ENCODE measurements at regions not wholly inside any gene's neighbourhood (a gene's known extent, or its start where the extent isn't known, plus 50 kb on each side); places are given as distances from the start of the nearest gene placed in this dataset.

DNA sequence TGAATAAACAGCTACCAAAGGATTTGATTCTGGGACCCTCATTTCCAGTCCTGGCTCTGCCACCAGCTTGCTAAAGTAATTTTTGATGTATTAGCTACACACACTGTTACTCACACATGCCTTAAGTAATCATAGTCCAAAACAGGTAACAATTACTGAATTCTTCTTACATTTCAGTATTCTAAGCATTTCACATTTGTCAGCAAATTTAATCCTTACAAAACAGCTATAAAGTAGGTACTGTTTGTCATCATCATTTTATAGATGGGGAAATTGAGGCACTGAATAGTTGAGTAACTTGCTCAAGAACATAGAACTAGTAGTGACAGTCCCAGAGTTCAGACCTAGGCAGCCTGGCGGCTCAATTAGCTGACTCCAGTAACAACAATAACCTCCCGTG is 272.6 kb downstream of the QKI start:
- Histone ChIP-seq H3K27ac (ENCODE audit: low read depth, low read length) (no peak overlapping the region), H3K4me1 (ENCODE audit: control insufficient read depth in 2 of 2, insufficient read depth in 2 of 2, low read length in 2 of 2) (no peaks in the 10 kb centered on the region), H3K4me3 (ENCODE audit: low read length) (no peak overlapping the region), H3K36me3 (ENCODE audit: control insufficient read depth in 2 of 3, insufficient read depth in 3 of 3, low read length in 3 of 3) (no peaks in the 10 kb centered on the region), H3K9me3 (ENCODE audit: control insufficient read depth in 2 of 3, low read length in 3 of 3) (no peaks in the 10 kb centered on the region), H3K27me3 (ENCODE audit: control insufficient read depth in 2 of 2, insufficient read depth in 2 of 2, low read length in 2 of 2) (no peaks in the 10 kb centered on the region)
- H3K4me3 Mint-ChIP-seq: no peak overlapping the region
- ATAC-seq (no peak), DNase-seq (no peak)
- CTCF ChIA-PET: no interaction called here
- no peak overlapping the region for H3K27ac Mint-ChIP-seq
- peaks cover 0 to 4% (median 0%) of the 10 kb centered on the region in 5 donors for H3K36me3 Mint-ChIP-seq
- peaks cover 0 to 16% (median 4%) of the 10 kb centered on the region in 11 donors for H3K9me3 Mint-ChIP-seq
- intact Hi-C loops (cut with micrococcal nuclease): no loop called here
- H3K4me1 Mint-ChIP-seq: no peaks in the 10 kb centered on the region
- POLR2A ChIA-PET: no interaction called here
- peaks cover 2 to 44% (median 34%) of the 10 kb centered on the region in 5 donors for H3K27me3 Mint-ChIP-seq

DNA sequence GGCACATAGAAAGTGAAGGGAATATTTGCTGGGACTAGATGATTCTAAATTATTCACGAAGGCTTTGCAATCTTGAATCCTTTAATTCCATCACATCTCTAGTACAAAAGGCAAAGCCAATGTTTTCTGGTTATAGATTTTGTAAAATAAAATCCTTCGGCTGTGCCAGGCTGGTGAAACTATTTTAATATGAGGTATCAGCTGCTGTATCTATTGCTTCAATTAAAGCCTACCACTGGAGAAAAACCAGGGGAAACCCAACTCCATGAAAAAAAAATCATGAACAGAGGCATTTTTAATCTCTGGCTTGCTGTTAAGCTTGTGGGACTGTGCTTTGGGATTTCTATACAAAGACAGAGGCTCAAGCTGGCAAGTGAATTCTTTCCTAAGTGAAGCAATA is 271.8 kb downstream of the QKI start:
- ChIA-PET POLR2A (no interaction called here), CTCF (no interaction called here)
- ATAC-seq (no peak), DNase-seq (no peak)
- peaks cover 0 to 16% (median 4%) of the 10 kb centered on the region in 11 donors for H3K9me3 Mint-ChIP-seq
- peaks cover 4 to 48% (median 34%) of the 10 kb centered on the region in 5 donors for H3K27me3 Mint-ChIP-seq
- H3K36me3 ChIP-seq (ENCODE audit: control insufficient read depth in 2 of 3, insufficient read depth in 3 of 3, low read length in 3 of 3): no peaks in the 10 kb centered on the region
- H3K4me1 Mint-ChIP-seq: no peaks in the 10 kb centered on the region
- H3K27ac ChIP-seq (ENCODE audit: low read depth, low read length): no peak overlapping the region
- no peak overlapping the region for H3K27ac Mint-ChIP-seq
- no peak overlapping the region for H3K4me3 ChIP-seq (ENCODE audit: low read length)
- H3K27me3 ChIP-seq (ENCODE audit: control insufficient read depth in 2 of 2, insufficient read depth in 2 of 2, low read length in 2 of 2): no peaks in the 10 kb centered on the region
- H3K9me3 ChIP-seq (ENCODE audit: control insufficient read depth in 2 of 3, low read length in 3 of 3): no peaks in the 10 kb centered on the region
- no peak overlapping the region for H3K4me3 Mint-ChIP-seq
- intact Hi-C loops (cut with micrococcal nuclease): no loop called here
- peaks cover 0 to 4% (median 0%) of the 10 kb centered on the region in 5 donors for H3K36me3 Mint-ChIP-seq
- H3K4me1 ChIP-seq (ENCODE audit: control insufficient read depth in 2 of 2, insufficient read depth in 2 of 2, low read length in 2 of 2): no peaks in the 10 kb centered on the region

DNA sequence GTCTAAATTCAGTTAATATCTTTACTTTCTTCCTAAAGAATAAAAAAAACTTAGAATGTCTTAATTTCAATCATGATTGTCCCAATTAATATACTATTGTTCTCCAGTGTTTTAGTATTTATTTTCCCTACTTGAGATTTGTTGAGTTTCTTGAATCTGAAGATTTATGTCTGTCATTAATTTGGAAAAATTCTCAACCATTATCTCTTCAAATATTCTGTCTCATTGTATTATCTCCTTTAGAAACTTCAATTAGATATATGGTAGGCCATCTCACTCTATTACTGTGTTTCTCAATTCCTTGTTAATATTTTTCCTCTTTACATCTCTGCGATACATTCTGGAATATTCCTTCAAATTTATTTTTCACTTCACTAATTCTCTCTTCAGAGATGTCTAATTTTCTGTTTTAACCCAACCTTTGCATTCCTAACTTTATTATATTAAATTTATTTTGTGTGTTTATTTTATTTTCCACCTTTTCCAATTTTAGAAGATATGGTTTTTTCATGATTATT is 268.6 kb downstream of the QKI start:
- ChIA-PET POLR2A (no interaction called here), CTCF (no interaction called here)
- Mint-ChIP-seq H3K4me3 (no peak overlapping the region), H3K4me1 (no peaks in the 10 kb centered on the region), H3K27ac (no peak overlapping the region), H3K27me3 (peaks cover 4 to 46% (median 27%) of the 10 kb centered on the region in 5 donors), H3K9me3 (peaks cover 0 to 16% (median 4%) of the 10 kb centered on the region in 11 donors), H3K36me3 (peaks cover 0 to 4% (median 0%) of the 10 kb centered on the region in 5 donors)
- Histone ChIP-seq H3K27me3 (ENCODE audit: control insufficient read depth in 2 of 2, insufficient read depth in 2 of 2, low read length in 2 of 2) (no peaks in the 10 kb centered on the region), H3K4me3 (ENCODE audit: low read length) (no peak overlapping the region), H3K4me1 (ENCODE audit: control insufficient read depth in 2 of 2, insufficient read depth in 2 of 2, low read length in 2 of 2) (no peaks in the 10 kb centered on the region), H3K36me3 (ENCODE audit: control insufficient read depth in 2 of 3, insufficient read depth in 3 of 3, low read length in 3 of 3) (no peaks in the 10 kb centered on the region), H3K27ac (ENCODE audit: low read depth, low read length) (no peak overlapping the region), H3K9me3 (ENCODE audit: control insufficient read depth in 2 of 3, low read length in 3 of 3) (no peaks in the 10 kb centered on the region)
- ATAC-seq: no peak
- intact Hi-C loops (cut with micrococcal nuclease): no loop called here
- DNase-seq: no peak

DNA sequence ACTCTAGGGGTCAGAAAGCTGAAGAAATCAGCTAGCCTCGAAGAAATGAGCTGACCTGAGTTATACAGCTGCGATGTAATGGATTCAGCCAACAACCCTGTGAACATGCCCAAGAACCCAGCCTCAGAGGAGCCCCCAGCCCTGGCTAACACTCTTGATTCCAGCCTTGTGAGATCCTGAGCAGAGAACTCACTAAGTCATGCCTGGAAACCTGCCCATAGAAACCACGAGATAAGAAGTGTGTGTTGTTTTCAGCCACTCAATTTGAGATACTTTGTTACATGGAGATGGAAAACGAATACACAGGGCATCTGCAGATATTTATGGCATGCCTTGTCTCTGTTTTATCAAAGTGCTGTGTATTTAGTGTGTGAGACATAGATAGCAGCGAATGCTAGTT is 265.2 kb downstream of the QKI start:
- Mint-ChIP-seq H3K4me1 (no peaks in the 10 kb centered on the region), H3K4me3 (no peak overlapping the region), H3K27ac (no peak overlapping the region), H3K9me3 (peaks cover 0 to 16% (median 4%) of the 10 kb centered on the region in 11 donors), H3K27me3 (peaks cover 4 to 35% (median 25%) of the 10 kb centered on the region in 5 donors), H3K36me3 (peaks cover 0 to 4% (median 0%) of the 10 kb centered on the region in 5 donors)
- Histone ChIP-seq H3K4me1 (ENCODE audit: control insufficient read depth in 2 of 2, insufficient read depth in 2 of 2, low read length in 2 of 2) (no peaks in the 10 kb centered on the region), H3K4me3 (ENCODE audit: low read length) (no peak overlapping the region), H3K9me3 (ENCODE audit: control insufficient read depth in 2 of 3, low read length in 3 of 3) (no peaks in the 10 kb centered on the region), H3K27me3 (ENCODE audit: control insufficient read depth in 2 of 2, insufficient read depth in 2 of 2, low read length in 2 of 2) (no peaks in the 10 kb centered on the region), H3K36me3 (ENCODE audit: control insufficient read depth in 2 of 3, insufficient read depth in 3 of 3, low read length in 3 of 3) (no peaks in the 10 kb centered on the region), H3K27ac (ENCODE audit: low read depth, low read length) (no peak overlapping the region)
- intact Hi-C loops (cut with micrococcal nuclease): no loop called here
- ChIA-PET POLR2A (no interaction called here), CTCF (no interaction called here)
- ATAC-seq (no peak), DNase-seq (no peak)

DNA sequence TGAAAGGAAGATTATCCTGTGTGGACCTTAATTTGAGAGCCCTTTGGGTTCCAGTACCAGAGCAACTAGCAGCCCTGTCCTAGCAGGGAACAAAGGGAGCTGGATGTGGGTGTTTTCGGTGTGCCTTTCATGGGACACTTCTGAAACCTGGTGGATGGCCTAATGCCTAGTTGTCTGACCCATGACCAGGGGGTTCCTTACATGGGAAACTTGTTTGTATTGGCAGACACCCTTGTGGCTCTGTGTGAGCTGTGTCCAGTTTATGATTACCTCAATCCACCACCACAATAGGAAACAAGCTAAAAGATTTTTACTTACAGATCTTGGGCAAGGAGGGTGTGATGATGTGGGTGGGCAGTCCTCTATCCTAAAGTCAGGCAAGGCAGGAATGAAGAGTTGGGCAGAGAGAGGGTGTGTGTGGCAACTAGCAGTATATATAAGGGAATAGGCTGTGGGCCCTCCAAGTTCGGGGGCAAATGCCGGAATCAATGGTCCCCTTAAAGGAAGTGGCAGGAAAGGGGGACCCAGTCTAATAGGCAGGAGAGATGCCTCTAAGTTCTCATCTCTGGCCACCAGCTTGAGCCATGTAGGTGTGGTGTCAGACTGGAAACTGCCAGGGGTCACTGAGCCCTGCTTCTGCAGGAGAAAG is 264.6 kb downstream of the QKI start:
- Mint-ChIP-seq H3K36me3 (peaks cover 0 to 4% (median 0%) of the 10 kb centered on the region in 5 donors), H3K4me1 (no peaks in the 10 kb centered on the region), H3K9me3 (peaks cover 0 to 15% (median 7%) of the 10 kb centered on the region in 11 donors), H3K27ac (no peak overlapping the region), H3K27me3 (peaks cover 4 to 29% (median 19%) of the 10 kb centered on the region in 5 donors), H3K4me3 (no peak overlapping the region)
- no peak overlapping the region for H3K4me3 ChIP-seq (ENCODE audit: low read length)
- ChIA-PET POLR2A (no interaction called here), CTCF (no interaction called here)
- no peaks in the 10 kb centered on the region for H3K4me1 ChIP-seq (ENCODE audit: control insufficient read depth in 2 of 2, insufficient read depth in 2 of 2, low read length in 2 of 2)
- H3K27me3 ChIP-seq (ENCODE audit: control insufficient read depth in 2 of 2, insufficient read depth in 2 of 2, low read length in 2 of 2): no peaks in the 10 kb centered on the region
- H3K36me3 ChIP-seq (ENCODE audit: control insufficient read depth in 2 of 3, insufficient read depth in 3 of 3, low read length in 3 of 3): no peaks in the 10 kb centered on the region
- ATAC-seq (no peak), DNase-seq (no peak)
- H3K27ac ChIP-seq (ENCODE audit: low read depth, low read length): no peak overlapping the region
- H3K9me3 ChIP-seq (ENCODE audit: control insufficient read depth in 2 of 3, low read length in 3 of 3): no peaks in the 10 kb centered on the region
- intact Hi-C loops (cut with micrococcal nuclease): no loop called here

DNA sequence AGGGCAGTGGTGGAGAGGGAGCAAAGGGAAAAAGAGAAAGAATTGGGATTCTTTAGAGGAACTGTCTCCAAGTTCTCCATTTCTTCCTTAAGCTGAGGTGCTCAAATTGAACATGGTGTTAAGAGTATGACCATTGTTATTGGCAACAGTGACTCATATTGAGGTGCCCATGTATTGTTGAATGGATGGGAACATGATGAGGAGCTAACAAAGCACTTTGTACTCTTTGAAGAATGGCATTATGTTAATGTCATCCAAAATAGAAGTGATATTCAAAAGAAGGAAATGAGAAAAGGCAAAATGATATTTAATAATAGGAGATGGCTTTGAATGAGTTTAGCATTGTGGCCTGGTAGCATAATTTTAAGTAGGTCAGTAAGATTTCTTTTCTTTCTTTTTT is 261.1 kb downstream of the QKI start:
- Histone ChIP-seq H3K36me3 (ENCODE audit: control insufficient read depth in 2 of 3, insufficient read depth in 3 of 3, low read length in 3 of 3) (no peaks in the 10 kb centered on the region), H3K9me3 (ENCODE audit: control insufficient read depth in 2 of 3, low read length in 3 of 3) (no peaks in the 10 kb centered on the region), H3K27me3 (ENCODE audit: control insufficient read depth in 2 of 2, insufficient read depth in 2 of 2, low read length in 2 of 2) (no peaks in the 10 kb centered on the region), H3K4me1 (ENCODE audit: control insufficient read depth in 2 of 2, insufficient read depth in 2 of 2, low read length in 2 of 2) (no peaks in the 10 kb centered on the region), H3K27ac (ENCODE audit: low read depth, low read length) (no peak overlapping the region), H3K4me3 (ENCODE audit: low read length) (no peak overlapping the region)
- intact Hi-C loops (cut with micrococcal nuclease): no loop called here
- no peak for DNase-seq
- no peak overlapping the region for H3K4me3 Mint-ChIP-seq
- ATAC-seq: no peak
- H3K9me3 Mint-ChIP-seq: peaks cover 0 to 5% (median 0%) of the 10 kb centered on the region in 11 donors
- POLR2A ChIA-PET: no interaction called here
- H3K36me3 Mint-ChIP-seq: no peaks in the 10 kb centered on the region
- H3K27me3 Mint-ChIP-seq: peaks cover 0 to 15% (median 7%) of the 10 kb centered on the region in 5 donors
- no peaks in the 10 kb centered on the region for H3K4me1 Mint-ChIP-seq
- CTCF ChIA-PET: no interaction called here
- H3K27ac Mint-ChIP-seq: peak overlapping the region in 1 of 9 donors; percentile 43

DNA sequence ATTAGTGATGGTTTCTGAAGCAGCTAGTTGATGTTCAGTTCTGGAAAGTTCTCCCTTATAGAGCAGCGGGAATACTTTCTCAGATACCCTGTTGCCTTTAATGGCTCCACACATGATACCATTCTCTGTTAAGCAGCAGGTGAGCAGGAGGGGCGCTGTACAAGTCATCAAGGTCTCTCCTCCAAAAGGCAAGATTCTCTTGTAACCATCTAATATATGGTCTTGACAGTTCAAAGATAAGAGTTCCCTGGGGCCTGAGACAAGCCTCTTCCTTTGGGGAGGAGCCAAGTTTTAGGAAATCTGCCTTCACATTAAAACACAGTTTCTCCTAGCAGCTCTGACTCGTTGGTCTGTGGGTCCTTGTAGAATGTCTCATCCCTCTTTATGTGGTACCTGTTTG is 258.2 kb downstream of the QKI start:
- Mint-ChIP-seq H3K4me3 (no peak overlapping the region), H3K27ac (no peak overlapping the region), H3K36me3 (no peaks in the 10 kb centered on the region), H3K9me3 (peaks cover 0 to 5% (median 0%) of the 10 kb centered on the region in 11 donors), H3K4me1 (peaks cover 1 to 6% (median 2%) of the 10 kb centered on the region in 7 donors), H3K27me3 (peaks cover under 1 to 15% (median 6%) of the 10 kb centered on the region in 5 donors)
- intact Hi-C loops (cut with micrococcal nuclease): no loop called here
- CTCF ChIA-PET: no interaction called here
- ATAC-seq (no peak), DNase-seq (no peak)
- Histone ChIP-seq H3K4me1 (ENCODE audit: control insufficient read depth in 2 of 2, insufficient read depth in 2 of 2, low read length in 2 of 2) (peaks cover 0 to 4% of the 10 kb centered on the region in 2 donors), H3K36me3 (ENCODE audit: control insufficient read depth in 2 of 3, insufficient read depth in 3 of 3, low read length in 3 of 3) (no peaks in the 10 kb centered on the region), H3K27ac (ENCODE audit: low read depth, low read length) (no peak overlapping the region), H3K9me3 (ENCODE audit: control insufficient read depth in 2 of 3, low read length in 3 of 3) (no peaks in the 10 kb centered on the region), H3K27me3 (ENCODE audit: control insufficient read depth in 2 of 2, insufficient read depth in 2 of 2, low read length in 2 of 2) (no peaks in the 10 kb centered on the region), H3K4me3 (ENCODE audit: low read length) (no peak overlapping the region)
- POLR2A ChIA-PET: no interaction called here
